BE2C (cell line): ENCODE measurements at regions not wholly inside any gene's neighbourhood (a gene's known extent, or its start where the extent isn't known, plus 50 kb on each side); places are given as distances from the start of the nearest gene placed in this dataset.

ENCODE experiments used
- DNase-seq: peaks from one replicate; pipeline ENCODE4 v3.0.0-alpha.2; 2020
- H3K27me3 ChIP-seq: fragments of 250-450 bp; sonication (Bioruptor Pico); 2 replicates; pipeline ENCODE4 v1.5.1; 2020; ENCODE audit warnings: mild to moderate bottlenecking
- H3K36me3 ChIP-seq: fragments of 250-450 bp; sonication (Bioruptor Pico); 2 replicates; pipeline ENCODE4 v1.5.1; 2020; ENCODE audit warnings: mild to moderate bottlenecking
- H3K4me1 ChIP-seq: fragments of 250-450 bp; sonication (Bioruptor Pico); 2 replicates; pipeline ENCODE4 v1.5.1; 2020
- H3K4me3 ChIP-seq: 2 replicates; pipeline ENCODE4 v1.5.1; 2011; ENCODE audit warnings: low read depth, low read length
- H3K9me3 ChIP-seq: fragments of 250-450 bp; sonication (Bioruptor Pico); 2 replicates; pipeline ENCODE4 v1.5.1; 2020
- TF ChIP-seq, protein P1 (sequence below): IDR thresholded peaks from 2 replicates; pipeline ENCODE4 v1.5.1; 2012; ENCODE audit warnings: mild to moderate bottlenecking, low read depth, low read length

DNA sequence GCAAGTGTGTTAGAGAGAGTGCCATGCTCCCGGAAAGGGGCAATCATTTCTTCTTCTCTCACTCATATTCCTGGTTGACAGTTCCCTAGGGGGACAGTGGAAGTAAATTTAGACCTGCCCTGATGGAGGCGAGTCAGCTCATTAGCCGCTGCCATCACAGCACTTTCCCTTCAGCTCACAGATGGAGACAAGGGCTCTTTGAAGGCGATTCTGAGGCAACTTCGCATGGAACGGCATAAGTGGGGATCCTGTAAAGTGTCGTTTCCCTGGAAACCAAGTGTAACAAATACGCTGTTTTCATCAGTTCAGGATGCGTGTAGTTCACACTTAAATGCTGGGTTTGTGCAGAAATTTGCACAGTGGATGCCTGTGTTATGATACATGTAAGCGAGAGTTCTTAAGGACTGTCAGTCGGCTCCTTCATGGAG, 114.5 kb upstream of the TMPRSS15 start:
- peaks cover 23% of the 10 kb centered on the region for H3K4me1 ChIP-seq
- peak; percentile 14 for DNase-seq

DNA sequence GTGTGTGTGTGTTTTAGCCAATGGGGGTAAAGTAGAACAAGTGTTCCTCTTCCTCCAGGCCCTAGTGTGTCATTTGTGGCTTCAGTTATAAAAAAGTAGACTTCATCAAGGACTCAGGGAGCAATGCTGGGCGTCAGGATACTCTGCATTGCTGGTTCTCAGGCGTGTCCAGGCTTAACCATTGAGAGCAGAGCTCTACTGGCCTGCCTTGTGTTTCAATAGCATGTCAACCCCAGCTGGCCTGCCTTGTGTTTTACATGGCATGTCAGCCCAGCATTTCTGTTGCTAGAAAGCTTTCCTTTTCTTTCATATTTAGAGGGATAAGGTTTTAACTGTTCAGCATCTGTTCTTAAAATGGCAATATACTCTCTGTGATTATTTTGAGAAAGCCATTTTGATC, 117.6 kb upstream of the TMPRSS15 start:
- H3K4me1 ChIP-seq, result peaks cover 38% of the 10 kb centered on the region
- no peaks in the 10 kb centered on the region for H3K36me3 ChIP-seq
- no peak overlapping the region for H3K4me3 ChIP-seq
- TF ChIP-seq, protein P1, sequence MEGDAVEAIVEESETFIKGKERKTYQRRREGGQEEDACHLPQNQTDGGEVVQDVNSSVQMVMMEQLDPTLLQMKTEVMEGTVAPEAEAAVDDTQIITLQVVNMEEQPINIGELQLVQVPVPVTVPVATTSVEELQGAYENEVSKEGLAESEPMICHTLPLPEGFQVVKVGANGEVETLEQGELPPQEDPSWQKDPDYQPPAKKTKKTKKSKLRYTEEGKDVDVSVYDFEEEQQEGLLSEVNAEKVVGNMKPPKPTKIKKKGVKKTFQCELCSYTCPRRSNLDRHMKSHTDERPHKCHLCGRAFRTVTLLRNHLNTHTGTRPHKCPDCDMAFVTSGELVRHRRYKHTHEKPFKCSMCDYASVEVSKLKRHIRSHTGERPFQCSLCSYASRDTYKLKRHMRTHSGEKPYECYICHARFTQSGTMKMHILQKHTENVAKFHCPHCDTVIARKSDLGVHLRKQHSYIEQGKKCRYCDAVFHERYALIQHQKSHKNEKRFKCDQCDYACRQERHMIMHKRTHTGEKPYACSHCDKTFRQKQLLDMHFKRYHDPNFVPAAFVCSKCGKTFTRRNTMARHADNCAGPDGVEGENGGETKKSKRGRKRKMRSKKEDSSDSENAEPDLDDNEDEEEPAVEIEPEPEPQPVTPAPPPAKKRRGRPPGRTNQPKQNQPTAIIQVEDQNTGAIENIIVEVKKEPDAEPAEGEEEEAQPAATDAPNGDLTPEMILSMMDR, result no peak
- H3K9me3 ChIP-seq, result no peaks in the 10 kb centered on the region
- peak; percentile 28 for DNase-seq
- no peaks in the 10 kb centered on the region for H3K27me3 ChIP-seq

More for the DNA sequence above, 114.5 kb upstream of the TMPRSS15 start:
- Histone ChIP-seq H3K4me3 (no peak overlapping the region), H3K9me3 (no peaks in the 10 kb centered on the region), H3K27me3 (no peaks in the 10 kb centered on the region), H3K36me3 (no peaks in the 10 kb centered on the region)
- TF ChIP-seq, protein P1, result no peak

DNA sequence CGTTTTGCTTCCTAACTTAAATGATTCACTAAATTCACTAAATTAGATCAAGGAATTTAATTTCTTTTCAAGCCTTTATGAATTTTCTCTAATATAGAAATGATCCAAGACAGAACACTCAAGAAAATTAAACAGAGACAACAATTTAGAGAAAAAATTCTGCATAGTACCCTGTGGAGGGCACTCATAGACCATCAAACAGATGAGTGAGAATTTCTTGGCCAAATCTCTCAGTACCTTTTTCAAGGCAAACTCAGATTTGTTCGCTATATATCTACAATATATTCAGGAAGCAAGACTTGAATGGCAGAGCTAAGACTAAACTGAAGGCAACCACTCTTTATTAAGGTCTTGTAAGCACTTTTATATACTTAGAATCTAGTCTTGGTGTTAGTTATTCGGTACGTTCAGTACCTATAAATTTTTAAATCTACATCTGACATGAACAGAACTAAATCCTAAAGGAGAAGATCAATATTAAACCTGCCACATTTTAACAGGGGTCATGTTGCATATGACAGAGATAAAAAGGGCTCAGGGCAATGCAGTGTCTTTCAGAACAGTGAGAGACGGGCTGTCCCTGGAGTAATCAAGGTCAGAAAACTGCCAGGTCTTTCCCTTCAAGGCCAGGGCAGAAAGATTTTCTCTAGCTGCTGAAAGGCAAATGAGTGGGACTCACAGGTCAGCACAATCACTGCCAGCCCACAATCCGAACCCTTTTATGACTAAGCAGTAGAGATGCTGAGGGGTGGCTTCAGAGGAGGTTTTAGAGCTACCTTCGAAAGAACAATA, 118.8 kb upstream of the TMPRSS15 start:
- Histone ChIP-seq H3K36me3 (no peaks in the 10 kb centered on the region), H3K27me3 (no peaks in the 10 kb centered on the region), H3K9me3 (no peaks in the 10 kb centered on the region), H3K4me3 (no peak overlapping the region), H3K4me1 (peaks cover 38% of the 10 kb centered on the region)
- peak; percentile 26 for DNase-seq
- TF ChIP-seq, protein P1, result peak; percentile 57

DNA sequence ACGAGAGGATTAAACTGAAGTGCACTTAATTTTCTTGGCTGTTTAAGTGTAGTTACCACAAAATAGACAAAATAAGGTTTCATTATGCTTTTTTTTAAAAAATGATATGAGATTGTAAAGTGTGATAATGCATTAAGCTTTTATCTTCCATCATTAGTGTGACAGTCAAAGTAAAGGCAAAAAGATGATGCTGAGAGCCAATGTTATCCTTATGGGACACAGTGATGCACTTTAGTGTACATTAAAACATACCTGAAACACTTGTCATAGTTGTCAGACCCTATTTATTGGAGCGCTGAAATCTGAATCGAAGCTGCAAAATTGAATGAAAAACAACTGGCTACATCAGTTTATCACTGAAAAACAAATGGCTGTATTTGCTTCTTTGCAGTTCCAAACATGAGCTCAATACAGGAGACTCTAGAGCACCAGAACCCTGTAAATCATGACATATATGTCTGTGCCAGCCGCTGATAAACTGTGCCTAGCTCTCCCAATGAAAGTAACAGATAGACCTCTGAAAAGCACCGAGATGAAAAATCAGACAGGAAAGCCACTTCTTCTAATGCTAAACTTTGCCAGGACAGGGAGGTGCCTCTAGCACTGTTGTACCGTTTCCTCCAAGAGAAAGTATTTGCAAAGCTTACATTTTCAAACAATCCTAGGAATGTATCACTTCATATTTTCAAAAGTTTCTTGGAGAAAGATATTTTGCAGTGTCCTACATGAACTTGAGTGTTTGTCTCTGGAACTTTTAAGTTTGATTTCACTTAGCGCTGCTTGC, 120.7 kb upstream of the TMPRSS15 start:
- Histone ChIP-seq H3K36me3 (no peaks in the 10 kb centered on the region), H3K4me3 (no peak overlapping the region), H3K9me3 (no peaks in the 10 kb centered on the region), H3K4me1 (peaks cover 38% of the 10 kb centered on the region), H3K27me3 (no peaks in the 10 kb centered on the region)
- peak; percentile 7 for DNase-seq
- TF ChIP-seq, protein P1, result no peak

DNA sequence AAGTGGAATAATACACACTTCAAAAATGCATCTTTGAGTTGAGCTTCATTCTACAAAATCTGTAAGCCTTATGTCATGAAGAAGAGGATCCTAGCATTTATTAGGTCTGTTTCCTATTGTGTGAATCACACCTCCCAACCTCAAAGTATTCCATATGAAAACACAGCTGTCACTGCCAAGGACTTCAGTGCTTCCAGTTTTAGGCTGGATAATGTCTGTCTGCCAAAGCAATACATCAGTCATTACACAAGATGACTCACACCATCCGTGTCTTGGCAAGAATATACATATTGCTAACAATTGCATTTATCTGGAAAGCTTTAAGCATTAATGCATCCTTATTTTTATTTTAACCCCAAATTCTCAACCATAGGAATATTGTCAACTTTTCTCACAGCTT, 125.7 kb upstream of the TMPRSS15 start:
- no peak overlapping the region for H3K4me3 ChIP-seq
- TF ChIP-seq, protein P1, result no peak

DNA sequence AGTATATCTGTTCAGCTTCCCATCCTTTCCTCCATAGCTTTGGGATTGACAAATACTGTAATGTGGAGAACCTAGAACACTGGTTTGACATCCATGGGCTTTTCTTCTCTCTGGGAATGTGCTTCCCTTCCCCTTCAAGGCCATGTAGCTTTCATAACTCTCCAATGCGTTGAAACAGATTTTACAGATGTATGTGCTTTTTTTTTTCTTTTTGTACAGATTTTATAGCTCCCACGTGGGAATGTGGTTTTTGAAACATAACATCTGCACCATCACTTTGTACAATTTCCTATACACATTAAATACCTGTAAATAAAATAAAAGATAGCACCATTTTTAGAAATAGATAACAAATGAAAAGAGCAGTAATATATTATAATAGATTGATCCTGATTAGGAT, 138.5 kb upstream of the TMPRSS15 start:
- Histone ChIP-seq H3K9me3 (no peaks in the 10 kb centered on the region), H3K36me3 (no peaks in the 10 kb centered on the region), H3K4me1 (no peaks in the 10 kb centered on the region), H3K4me3 (no peak overlapping the region), H3K27me3 (no peaks in the 10 kb centered on the region)
- no peak for DNase-seq
- TF ChIP-seq, protein P1, result no peak

More for the DNA sequence above, 125.7 kb upstream of the TMPRSS15 start:
- H3K27me3 ChIP-seq, result no peaks in the 10 kb centered on the region
- no peaks in the 10 kb centered on the region for H3K9me3 ChIP-seq
- no peaks in the 10 kb centered on the region for H3K36me3 ChIP-seq
- DNase-seq, result peak; percentile 39
- peaks cover 6% of the 10 kb centered on the region for H3K4me1 ChIP-seq
